Stomach (tissue), 8 donors: ENCODE measurements at regions not wholly inside any gene's neighbourhood (a gene's known extent, or its start where the extent isn't known, plus 50 kb on each side); places are given as distances from the start of the nearest gene placed in this dataset.

Experiments
- DNase-seq, 2 donors: peaks; one replicate each; pipeline versions ENCODE4 v3.0.0 to v3.0.0-alpha.2; 2013 to 2019
- H3K27ac ChIP-seq, 5 donors: fragments of 200-600 bp in 4 of 5; sonication (generic) in 4 of 5; one replicate each; pipeline ENCODE4 v1.5.1; 2013 to 2019; ENCODE audit warnings: mild to moderate bottlenecking in 1 of 5, moderate library complexity in 1 of 5
- H3K27me3 ChIP-seq, 3 donors: fragments of 200-600 bp; sonication (generic); one replicate each; pipeline ENCODE4 v1.5.1; 2017 to 2019; ENCODE audit warnings: mixed run types in 1 of 3
- H3K36me3 ChIP-seq, 4 donors: fragments of 200-600 bp; sonication (generic); 1 replicate in 3 of 4; 2 replicates in 1 of 4; pipeline ENCODE4 v1.5.1; 2016 to 2019
- H3K4me1 ChIP-seq, 4 donors: fragments of 200-600 bp; sonication (generic); one replicate each; pipeline ENCODE4 v1.5.1; 2016 to 2019
- H3K4me3 ChIP-seq, 4 donors: fragments of 200-600 bp; sonication (generic) in 3 of 4; one replicate each; pipeline ENCODE4 v1.5.1; 2016 to 2019; ENCODE audit warnings: mild to moderate bottlenecking in 1 of 4
- H3K9me3 ChIP-seq, 4 donors: fragments of 200-600 bp; sonication (generic); one replicate each; pipeline ENCODE4 v1.5.1; 2016 to 2019
- CTCF ChIP-seq, 7 experiments: fragments of 450-650 bp in 4 of 7; fragments of 200-600 bp in 3 of 7; sonication (generic) in 3 of 7; IDR thresholded peaks; one replicate each; pipeline ENCODE4 v1.5.1; 2016 to 2019; ENCODE audit warnings: antibody characterized with exemption in 7 of 7, control low read depth in 2 of 7, mild to moderate bottlenecking in 1 of 7
- EP300 ChIP-seq: sonication (generic); formaldehyde crosslinking; IDR thresholded peaks from one replicate; pipeline ENCODE4 v1.6.1; 2017; ENCODE audit warnings: antibody characterized with exemption
- POLR2A ChIP-seq, 4 donors: fragments of 450-650 bp; IDR thresholded peaks; one replicate each; pipeline ENCODE4 v1.6.1; 2016; ENCODE audit warnings: antibody characterized with exemption in 4 of 4, control low read depth in 2 of 4, mild to moderate bottlenecking in 1 of 4, moderate library complexity in 1 of 4
- POLR2AphosphoS5 ChIP-seq, 3 donors: sonication (generic); formaldehyde crosslinking; IDR thresholded peaks; one replicate each; pipeline ENCODE4 v1.6.1; 2016; ENCODE audit warnings: antibody characterized with exemption in 3 of 3
- WGBS, 5 donors: extraction: QIAGEN DNeasy Blood & Tissue Kit in 3 of 5; methylation state at CpG; one replicate each; pipeline versions ENCODE4 v1.1.5 to v1.1.7; 2013 to 2018; 5-methylcytosine and 5-hydroxymethylcytosine counted together
- intact Hi-C: fragments of 100-400 bp; cut with DNase I; formaldehyde crosslinking; loops from one replicate; pipeline ENCODE4 v1.15.1; 2023; ENCODE audit warnings: low total_unique reads
- donor health status: healthy with polysubstance abuse.
- donor health status: Bipolar disorder and iron deficiency.
- donor health status: healthy.

GRCh38 chr2:2892892-2893291 lies 484.7 kb downstream of the EIPR1 start:
- no peak for DNase-seq
- 84 to 91% (median 87%) methylated on average over 7 of the region's 7 CpGs for WGBS, 5 donors
- Histone ChIP-seq H3K4me3 (no peak overlapping the region), H3K4me1 (no peaks in the 10 kb centered on the region), H3K27me3 (no peaks in the 10 kb centered on the region), H3K36me3 (no peaks in the 10 kb centered on the region), H3K27ac (no peak overlapping the region), H3K9me3 (no peaks in the 10 kb centered on the region)
- intact Hi-C loops = no loop called here
- TF ChIP-seq POLR2AphosphoS5 (IDR thresholded peaks at IDR 0.05) = no peak
- no peak for TF ChIP-seq EP300
- TF ChIP-seq POLR2A (IDR thresholded peaks at IDR 0.05) = no peak
- TF ChIP-seq CTCF (IDR thresholded peaks at IDR 0.05) = no peak

GRCh38 chr2:2892378-2892777 lies 485.2 kb downstream of the EIPR1 start:
- DNase-seq = no peak
- H3K9me3 ChIP-seq = no peaks in the 10 kb centered on the region
- no peak overlapping the region for H3K4me3 ChIP-seq
- intact Hi-C loops = no loop called here
- TF ChIP-seq EP300 (no peak), POLR2AphosphoS5 (IDR thresholded peaks at IDR 0.05) (no peak), CTCF (IDR thresholded peaks at IDR 0.05) (no peak), POLR2A (IDR thresholded peaks at IDR 0.05) (no peak)
- H3K27me3 ChIP-seq = no peaks in the 10 kb centered on the region
- no peaks in the 10 kb centered on the region for H3K4me1 ChIP-seq
- 78 to 88% (median 85%) methylated on average over 10 of the region's 10 CpGs for WGBS, 5 donors
- H3K27ac ChIP-seq = no peak overlapping the region
- H3K36me3 ChIP-seq = no peaks in the 10 kb centered on the region

GRCh38 chr2:2890901-2891300 lies 486.7 kb downstream of the EIPR1 start:
- 65 to 80% (median 75%) methylated on average over 6 of the region's 6 CpGs for WGBS, 5 donors
- Histone ChIP-seq H3K27ac (no peak overlapping the region), H3K9me3 (no peaks in the 10 kb centered on the region), H3K36me3 (no peaks in the 10 kb centered on the region), H3K27me3 (no peaks in the 10 kb centered on the region), H3K4me3 (no peak overlapping the region), H3K4me1 (no peaks in the 10 kb centered on the region)
- TF ChIP-seq POLR2AphosphoS5 (IDR thresholded peaks at IDR 0.05) (no peak), EP300 (no peak), POLR2A (IDR thresholded peaks at IDR 0.05) (no peak), CTCF (IDR thresholded peaks at IDR 0.05) (no peak)
- DNase-seq = no peak
- intact Hi-C loops = no loop called here

GRCh38 chr2:2890246-2890645 lies 487.4 kb downstream of the EIPR1 start:
- intact Hi-C loops = no loop called here

More at GRCh38 chr2:2890246-2890645, 487.4 kb downstream of the EIPR1 start:
- Histone ChIP-seq H3K36me3 (no peaks in the 10 kb centered on the region), H3K9me3 (no peaks in the 10 kb centered on the region), H3K27me3 (no peaks in the 10 kb centered on the region), H3K4me3 (no peak overlapping the region), H3K27ac (no peak overlapping the region), H3K4me1 (no peaks in the 10 kb centered on the region)
- DNase-seq = no peak
- TF ChIP-seq POLR2AphosphoS5 (IDR thresholded peaks at IDR 0.05) (no peak), EP300 (no peak), POLR2A (IDR thresholded peaks at IDR 0.05) (no peak), CTCF (IDR thresholded peaks at IDR 0.05) (no peak)
- WGBS, 5 donors = 80 to 90% (median 85%) methylated on average over 11 of the region's 11 CpGs
